GM21825 (cell line): ENCODE measurements at regions not wholly inside any gene's neighbourhood (a gene's known extent, or its start where the extent isn't known, plus 50 kb on each side); places are given as distances from the start of the nearest gene placed in this dataset.
"Not testable (repeated sequence)": the region's sequence is repeated elsewhere in the genome, so short reads cannot be mapped to it uniquely, and the experiment has no call there.

Experiments used
- ATAC-seq: cut with Tn5 transposase; IDR thresholded peaks from one replicate; pipeline ENCODE4 v1.9.1; 2021; ENCODE audit warnings: mild to moderate bottlenecking, moderate library complexity; ENCODE audit not compliant: unreplicated experiment

- ATAC-seq = no peak
Measured at GRCh38 chr10:28354511-28354910, 51.6 kb upstream of the MPP7 start.

GRCh38 chr10:28355376-28355775, 52.5 kb upstream of the MPP7 start:
- no peak for ATAC-seq

- no peak for ATAC-seq
Measured at GRCh38 chr10:28359334-28359733, 56.5 kb upstream of the MPP7 start.

- no peak for ATAC-seq
Measured at GRCh38 chr10:28360175-28360574, 57.3 kb upstream of the MPP7 start.

GRCh38 chr10:28363376-28363775, 60.5 kb upstream of the MPP7 start:
- ATAC-seq = no peak

GRCh38 chr10:28365840-28366239, 63.0 kb upstream of the MPP7 start:
- no peak for ATAC-seq

- ATAC-seq = no peak
Measured at GRCh38 chr10:28366994-28367393, 64.1 kb upstream of the MPP7 start.

- no peak for ATAC-seq
Measured at GRCh38 chr10:28367413-28367812, 64.5 kb upstream of the MPP7 start.

- peak; percentile 99 for ATAC-seq
Measured at GRCh38 chr10:28367929-28368484, 65.1 kb upstream of the MPP7 start.

- ATAC-seq = no peak
Measured at GRCh38 chr10:28370107-28370835, 67.4 kb upstream of the MPP7 start.

- not testable (repeated sequence) for ATAC-seq
Measured at GRCh38 chr10:28371638-28372037, 68.8 kb upstream of the MPP7 start.

- ATAC-seq = no peak
Measured at GRCh38 chr10:28374036-28374435, 71.2 kb upstream of the MPP7 start.

GRCh38 chr10:28375399-28376354, 72.8 kb upstream of the MPP7 start:
- no peak for ATAC-seq

GRCh38 chr10:28378986-28379585, 76.2 kb upstream of the MPP7 start:
- ATAC-seq = no peak

GRCh38 chr10:28381466-28381865, 78.6 kb upstream of the MPP7 start:
- ATAC-seq = no peak

- peak; percentile 91 for ATAC-seq
Measured at GRCh38 chr10:28381903-28382347, 79.1 kb upstream of the MPP7 start.

GRCh38 chr10:28382525-28383269, 79.8 kb upstream of the MPP7 start:
- no peak for ATAC-seq

GRCh38 chr10:28384557-28384956, 81.7 kb upstream of the MPP7 start:
- no peak for ATAC-seq

GRCh38 chr10:28385748-28386502, 83.1 kb upstream of the MPP7 start:
- no peak for ATAC-seq

- no peak for ATAC-seq
Measured at GRCh38 chr10:28386503-28386868, 83.6 kb upstream of the MPP7 start.
